ENCODE measurements at regions not wholly inside any gene's neighbourhood (a gene's known extent, or its start where the extent isn't known, plus 50 kb on each side); places are given as distances from the start of the nearest gene placed in this dataset.

- H3K4me1 Mint-ChIP-seq = no peaks in the 10 kb centered on the region
- CTCF ChIA-PET = no interaction called here
- no peaks in the 10 kb centered on the region for H3K36me3 Mint-ChIP-seq
- DNase-seq = no peak
- H3K27ac Mint-ChIP-seq = no peak overlapping the region
- no peaks in the 10 kb centered on the region for H3K27me3 Mint-ChIP-seq
- H3K4me3 Mint-ChIP-seq = no peak overlapping the region
- no peaks in the 10 kb centered on the region for H3K9me3 Mint-ChIP-seq
Measured at GRCh38 chr3:24646790-24647189, 152.1 kb upstream of the THRB start.

GRCh38 chr3:24648063-24648462 is 153.4 kb upstream of the THRB start:
- DNase-seq = no peak
- CTCF ChIA-PET = no interaction called here
- Mint-ChIP-seq H3K36me3 (no peaks in the 10 kb centered on the region), H3K27ac (no peak overlapping the region), H3K27me3 (no peaks in the 10 kb centered on the region), H3K4me1 (no peaks in the 10 kb centered on the region), H3K9me3 (no peaks in the 10 kb centered on the region), H3K4me3 (no peak overlapping the region)

- CTCF ChIA-PET = no interaction called here
- Mint-ChIP-seq H3K9me3 (no peaks in the 10 kb centered on the region), H3K36me3 (no peaks in the 10 kb centered on the region), H3K27ac (no peak overlapping the region), H3K4me1 (no peaks in the 10 kb centered on the region), H3K27me3 (no peaks in the 10 kb centered on the region), H3K4me3 (no peak overlapping the region)
- DNase-seq = no peak
Measured at GRCh38 chr3:24650839-24651238, 156.2 kb upstream of the THRB start.

- no peaks in the 10 kb centered on the region for H3K9me3 Mint-ChIP-seq
- no peaks in the 10 kb centered on the region for H3K27me3 Mint-ChIP-seq
- no peaks in the 10 kb centered on the region for H3K36me3 Mint-ChIP-seq
- CTCF ChIA-PET = no interaction called here
- no peak for DNase-seq
- H3K4me3 Mint-ChIP-seq = no peak overlapping the region
- H3K4me1 Mint-ChIP-seq = no peaks in the 10 kb centered on the region
- H3K27ac Mint-ChIP-seq = no peak overlapping the region
Measured at GRCh38 chr3:24657870-24658510, 163.3 kb upstream of the THRB start.

GRCh38 chr3:24661175-24661584 is 166.5 kb upstream of the THRB start:
- Mint-ChIP-seq H3K4me1 (no peaks in the 10 kb centered on the region), H3K36me3 (no peaks in the 10 kb centered on the region), H3K27me3 (no peaks in the 10 kb centered on the region), H3K9me3 (no peaks in the 10 kb centered on the region), H3K4me3 (no peak overlapping the region), H3K27ac (no peak overlapping the region)
- DNase-seq = no peak
- CTCF ChIA-PET = no interaction called here

- Mint-ChIP-seq H3K9me3 (no peaks in the 10 kb centered on the region), H3K36me3 (no peaks in the 10 kb centered on the region), H3K4me1 (no peaks in the 10 kb centered on the region), H3K27ac (no peak overlapping the region), H3K4me3 (no peak overlapping the region), H3K27me3 (no peaks in the 10 kb centered on the region)
- DNase-seq = no peak
- CTCF ChIA-PET = no interaction called here
Measured at GRCh38 chr3:24662449-24663345, 168.0 kb upstream of the THRB start.

GRCh38 chr3:24663406-24663805 is 168.8 kb upstream of the THRB start:
- no peak for DNase-seq
- no peaks in the 10 kb centered on the region for H3K9me3 Mint-ChIP-seq
- no peak overlapping the region for H3K27ac Mint-ChIP-seq
- no peak overlapping the region for H3K4me3 Mint-ChIP-seq
- no peaks in the 10 kb centered on the region for H3K27me3 Mint-ChIP-seq
- H3K4me1 Mint-ChIP-seq = no peaks in the 10 kb centered on the region
- no peaks in the 10 kb centered on the region for H3K36me3 Mint-ChIP-seq
- CTCF ChIA-PET = no interaction called here

- Mint-ChIP-seq H3K36me3 (no peaks in the 10 kb centered on the region), H3K27me3 (no peaks in the 10 kb centered on the region), H3K4me3 (no peak overlapping the region), H3K4me1 (no peaks in the 10 kb centered on the region), H3K9me3 (no peaks in the 10 kb centered on the region), H3K27ac (no peak overlapping the region)
- DNase-seq = no peak
- CTCF ChIA-PET = no interaction called here
Measured at GRCh38 chr3:24668039-24668438, 173.4 kb upstream of the THRB start.

GRCh38 chr3:24670871-24671270 is 176.2 kb upstream of the THRB start:
- Mint-ChIP-seq H3K4me3 (no peak overlapping the region), H3K36me3 (no peaks in the 10 kb centered on the region), H3K4me1 (no peaks in the 10 kb centered on the region), H3K27ac (no peak overlapping the region), H3K27me3 (no peaks in the 10 kb centered on the region), H3K9me3 (no peaks in the 10 kb centered on the region)
- CTCF ChIA-PET = interaction anchor here (1.0 kb wide), 1 partner anchor 10 kb away, joined by 4 read pairs; no protein-coding TSS in a partner anchor
- DNase-seq = no peak

- Mint-ChIP-seq H3K36me3 (no peaks in the 10 kb centered on the region), H3K4me1 (peaks cover 6% of the 10 kb centered on the region), H3K27me3 (no peaks in the 10 kb centered on the region), H3K4me3 (no peak overlapping the region), H3K9me3 (no peaks in the 10 kb centered on the region), H3K27ac (no peak overlapping the region)
- DNase-seq = no peak
- CTCF ChIA-PET = no interaction called here
Measured at GRCh38 chr3:24673596-24673995, 178.9 kb upstream of the THRB start.

- DNase-seq = no peak
- no peak overlapping the region for H3K27ac Mint-ChIP-seq
- no peak overlapping the region for H3K4me3 Mint-ChIP-seq
- H3K27me3 Mint-ChIP-seq = no peaks in the 10 kb centered on the region
- no peaks in the 10 kb centered on the region for H3K36me3 Mint-ChIP-seq
- no peaks in the 10 kb centered on the region for H3K9me3 Mint-ChIP-seq
- CTCF ChIA-PET = interaction anchor here (1.1 kb wide), 1 partner anchor 9 kb away, joined by 3 read pairs; no protein-coding TSS in a partner anchor
- peaks cover 9% of the 10 kb centered on the region for H3K4me1 Mint-ChIP-seq
Measured at GRCh38 chr3:24674261-24674660, 179.6 kb upstream of the THRB start.

GRCh38 chr3:24678021-24678420 is 183.4 kb upstream of the THRB start:
- CTCF ChIA-PET = no interaction called here
- Mint-ChIP-seq H3K36me3 (no peaks in the 10 kb centered on the region), H3K4me1 (peaks cover 9% of the 10 kb centered on the region), H3K9me3 (no peaks in the 10 kb centered on the region), H3K27me3 (peaks cover 6% of the 10 kb centered on the region), H3K4me3 (peak overlapping the region; percentile 14), H3K27ac (no peak overlapping the region)
- DNase-seq = no peak

GRCh38 chr3:24678421-24678865 is 183.8 kb upstream of the THRB start:
- peaks cover 6% of the 10 kb centered on the region for H3K27me3 Mint-ChIP-seq
- CTCF ChIA-PET = no interaction called here
- peaks cover 9% of the 10 kb centered on the region for H3K4me1 Mint-ChIP-seq
- H3K4me3 Mint-ChIP-seq = peak overlapping the region; percentile 14
- H3K27ac Mint-ChIP-seq = no peak overlapping the region
- DNase-seq = peak; percentile 21
- H3K36me3 Mint-ChIP-seq = no peaks in the 10 kb centered on the region
- no peaks in the 10 kb centered on the region for H3K9me3 Mint-ChIP-seq

GRCh38 chr3:24679429-24679828 is 184.8 kb upstream of the THRB start:
- H3K9me3 Mint-ChIP-seq = no peaks in the 10 kb centered on the region
- no peak overlapping the region for H3K27ac Mint-ChIP-seq
- CTCF ChIA-PET = interaction anchor here (0.7 kb wide), 1 partner anchor 10 kb away, joined by 3 read pairs; no protein-coding TSS in a partner anchor
- no peak for DNase-seq
- H3K4me1 Mint-ChIP-seq = peaks cover 9% of the 10 kb centered on the region
- H3K4me3 Mint-ChIP-seq = no peak overlapping the region
- H3K27me3 Mint-ChIP-seq = peaks cover 6% of the 10 kb centered on the region
- no peaks in the 10 kb centered on the region for H3K36me3 Mint-ChIP-seq
